Tibial nerve (tissue), 4 donors: ENCODE measurements at regions not wholly inside any gene's neighbourhood (a gene's known extent, or its start where the extent isn't known, plus 50 kb on each side); places are given as distances from the start of the nearest gene placed in this dataset.

Experiments
- DNase-seq, 2 donors: peaks; one replicate each; pipeline ENCODE4 v3.0.0-alpha.2; 2019; ENCODE audit warnings: low spot score in 2 of 2
- H3K27ac ChIP-seq, 4 donors: fragments of 200-600 bp; sonication (generic) in 3 of 4; one replicate each; pipeline ENCODE4 v1.5.1; 2017 to 2019; ENCODE audit warnings: mild to moderate bottlenecking in 1 of 4
- H3K27me3 ChIP-seq, 2 donors: fragments of 200-600 bp; sonication (generic) in 1 of 2; one replicate each; pipeline versions ENCODE4 v1.5.1 to v1.6.0; 2017 to 2019
- H3K36me3 ChIP-seq, 3 donors: fragments of 200-600 bp; sonication (generic); one replicate each; pipeline ENCODE4 v1.5.1; 2018 to 2019
- H3K4me1 ChIP-seq, 4 donors: fragments of 200-600 bp; sonication (generic) in 3 of 4; one replicate each; pipeline ENCODE4 v1.5.1; 2017 to 2019
- H3K4me3 ChIP-seq, 4 donors: fragments of 200-600 bp; sonication (generic) in 3 of 4; one replicate each; pipeline ENCODE4 v1.5.1; 2017 to 2019; ENCODE audit warnings: mild to moderate bottlenecking in 1 of 4, moderate library complexity in 1 of 4
- H3K9me3 ChIP-seq, 4 donors: fragments of 200-600 bp; sonication (generic) in 3 of 4; one replicate each; pipeline ENCODE4 v1.5.1; 2017 to 2019
- CTCF ChIP-seq, 5 experiments: fragments of 200-600 bp in 3 of 5; fragments of 450-650 bp in 2 of 5; sonication (generic) in 3 of 5; IDR thresholded peaks; one replicate each; pipeline ENCODE4 v1.5.1; 2016 to 2019; ENCODE audit warnings: antibody characterized with exemption in 5 of 5, mild to moderate bottlenecking in 3 of 5, moderate library complexity in 2 of 5
- EP300 ChIP-seq, 2 donors: sonication (generic); formaldehyde crosslinking; IDR thresholded peaks; one replicate each; pipeline ENCODE4 v1.6.1; 2017; ENCODE audit warnings: antibody characterized with exemption in 2 of 2, mild to moderate bottlenecking in 1 of 2
- POLR2A ChIP-seq, 2 donors: fragments of 450-650 bp; IDR thresholded peaks; one replicate each; pipeline ENCODE4 v1.6.1; 2017; ENCODE audit warnings: antibody characterized with exemption in 2 of 2, mild to moderate bottlenecking in 2 of 2, moderate library complexity in 2 of 2
- WGBS, 2 donors: methylation state at CpG; one replicate each; pipeline ENCODE4 v1.1.5; 2018; 5-methylcytosine and 5-hydroxymethylcytosine counted together

- Histone ChIP-seq H3K27ac (no peak overlapping the region), H3K4me3 (no peak overlapping the region), H3K36me3 (no peaks in the 10 kb centered on the region), H3K4me1 (no peaks in the 10 kb centered on the region), H3K9me3 (no peaks in the 10 kb centered on the region), H3K27me3 (no peaks in the 10 kb centered on the region)
- no peak for TF ChIP-seq POLR2A (IDR thresholded peaks at IDR 0.05)
- TF ChIP-seq CTCF (IDR thresholded peaks at IDR 0.05): no peak
- no peak for TF ChIP-seq EP300 (IDR thresholded peaks at IDR 0.05)
- DNase-seq: no peak
- 83 to 84% methylated on average over 3 of the region's 3 CpGs for WGBS, 2 donors
These were observed 464.1 kb upstream of the ARID1B start for GRCh38 chr6:156313037-156313436.

GRCh38 chr6:156311291-156311690 is 465.9 kb upstream of the ARID1B start:
- Histone ChIP-seq H3K4me3 (no peak overlapping the region), H3K27me3 (no peaks in the 10 kb centered on the region), H3K9me3 (no peaks in the 10 kb centered on the region), H3K36me3 (no peaks in the 10 kb centered on the region), H3K27ac (no peak overlapping the region), H3K4me1 (no peaks in the 10 kb centered on the region)
- DNase-seq: no peak
- TF ChIP-seq CTCF (IDR thresholded peaks at IDR 0.05) (no peak), EP300 (IDR thresholded peaks at IDR 0.05) (no peak), POLR2A (IDR thresholded peaks at IDR 0.05) (no peak)

DNA sequence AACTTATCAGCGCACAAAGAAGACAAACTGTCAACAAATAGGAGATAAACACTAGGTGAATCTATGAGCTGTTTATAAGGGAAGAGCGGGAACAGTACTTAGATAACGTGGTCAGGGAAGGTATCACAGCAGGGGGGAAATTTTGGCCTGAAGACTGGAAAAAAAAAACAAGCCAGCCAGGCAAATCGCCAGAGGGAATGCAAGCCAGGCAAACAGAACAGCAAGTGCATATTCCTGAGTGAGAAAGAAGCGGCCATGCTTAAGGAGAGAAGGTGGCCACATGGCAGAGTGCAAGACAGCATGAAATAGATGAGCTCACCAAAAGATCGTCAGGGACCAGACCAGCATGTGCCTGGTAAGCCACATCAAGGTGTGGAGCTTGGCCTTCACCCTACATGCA is 466.5 kb upstream of the ARID1B start:
- DNase-seq: no peak
- TF ChIP-seq CTCF (IDR thresholded peaks at IDR 0.05) (no peak), EP300 (IDR thresholded peaks at IDR 0.05) (no peak), POLR2A (IDR thresholded peaks at IDR 0.05) (no peak)
- WGBS, 2 donors: 79 to 83% methylated on average over 6 of the region's 6 CpGs
- H3K4me1 ChIP-seq: no peaks in the 10 kb centered on the region
- no peak overlapping the region for H3K4me3 ChIP-seq
- H3K27ac ChIP-seq: no peak overlapping the region
- no peaks in the 10 kb centered on the region for H3K36me3 ChIP-seq
- H3K9me3 ChIP-seq: no peaks in the 10 kb centered on the region
- no peaks in the 10 kb centered on the region for H3K27me3 ChIP-seq

GRCh38 chr6:156309017-156309416 is 468.2 kb upstream of the ARID1B start:
- Histone ChIP-seq H3K27ac (no peak overlapping the region), H3K4me1 (no peaks in the 10 kb centered on the region), H3K36me3 (no peaks in the 10 kb centered on the region), H3K9me3 (no peaks in the 10 kb centered on the region), H3K4me3 (no peak overlapping the region), H3K27me3 (no peaks in the 10 kb centered on the region)
- WGBS, 2 donors: 88 to 90% methylated on average over 7 of the region's 7 CpGs
- no peak for DNase-seq
- no peak for TF ChIP-seq CTCF (IDR thresholded peaks at IDR 0.05)
- TF ChIP-seq POLR2A (IDR thresholded peaks at IDR 0.05): no peak
- TF ChIP-seq EP300 (IDR thresholded peaks at IDR 0.05): no peak

GRCh38 chr6:156308604-156309003 is 468.6 kb upstream of the ARID1B start:
- no peaks in the 10 kb centered on the region for H3K27me3 ChIP-seq
- no peak overlapping the region for H3K4me3 ChIP-seq
- H3K4me1 ChIP-seq: no peaks in the 10 kb centered on the region
- no peak for TF ChIP-seq EP300 (IDR thresholded peaks at IDR 0.05)
- no peak for TF ChIP-seq POLR2A (IDR thresholded peaks at IDR 0.05)
- TF ChIP-seq CTCF (IDR thresholded peaks at IDR 0.05): no peak
- WGBS, 2 donors: 73 to 82% methylated on average over 3 of the region's 3 CpGs
- no peak for DNase-seq
- H3K36me3 ChIP-seq: no peaks in the 10 kb centered on the region
- H3K9me3 ChIP-seq: no peaks in the 10 kb centered on the region
- H3K27ac ChIP-seq: no peak overlapping the region
